Peyer's patch (tissue), 4 donors: ENCODE measurements at regions not wholly inside any gene's neighbourhood (a gene's known extent, or its start where the extent isn't known, plus 50 kb on each side); places are given as distances from the start of the nearest gene placed in this dataset.

Source experiments
- DNase-seq, 3 donors: peaks; one replicate each; pipeline ENCODE4 v3.0.0-alpha.2; 2017 to 2019
- H3K27ac ChIP-seq, 4 donors: fragments of 200-600 bp; sonication (generic); one replicate each; pipeline ENCODE4 v1.5.1; 2016 to 2019
- H3K27me3 ChIP-seq, 2 donors: fragments of 200-600 bp; sonication (generic); one replicate each; pipeline ENCODE4 v1.5.1; 2019
- H3K36me3 ChIP-seq, 3 donors: fragments of 200-600 bp; sonication (generic); one replicate each; pipeline ENCODE4 v1.5.1; 2016 to 2019
- H3K4me1 ChIP-seq, 4 donors: fragments of 200-600 bp; sonication (generic); one replicate each; pipeline ENCODE4 v1.5.1; 2016 to 2019
- H3K4me3 ChIP-seq, 4 donors: fragments of 200-600 bp; sonication (generic); 1 replicate in 3 of 4; 2 replicates in 1 of 4; pipeline ENCODE4 v1.5.1; 2016 to 2019; ENCODE audit warnings: mild to moderate bottlenecking in 1 of 4
- H3K9me3 ChIP-seq, 4 donors: fragments of 200-600 bp; sonication (generic); one replicate each; pipeline ENCODE4 v1.5.1; 2016 to 2019; ENCODE audit warnings: mild to moderate bottlenecking in 1 of 4
- CTCF ChIP-seq, 6 experiments: fragments of 450-650 bp in 4 of 6; fragments of 200-600 bp in 2 of 6; sonication (generic) in 1 of 6; IDR thresholded peaks; one replicate each; pipeline ENCODE4 v1.5.1; 2017 to 2019; ENCODE audit warnings: antibody characterized with exemption in 6 of 6, mild to moderate bottlenecking in 3 of 6, moderate library complexity in 1 of 6
- POLR2A ChIP-seq, 2 donors: fragments of 450-650 bp; IDR thresholded peaks; one replicate each; pipeline ENCODE4 v1.5.1; 2017; ENCODE audit warnings: antibody characterized with exemption in 2 of 2, mild to moderate bottlenecking in 2 of 2, moderate library complexity in 2 of 2

- H3K9me3 ChIP-seq: no peaks in the 10 kb centered on the region
- H3K36me3 ChIP-seq: no peaks in the 10 kb centered on the region
- no peak overlapping the region for H3K27ac ChIP-seq
- no peak overlapping the region for H3K4me3 ChIP-seq
- H3K4me1 ChIP-seq: no peaks in the 10 kb centered on the region
- no peak for TF ChIP-seq POLR2A (IDR thresholded peaks at IDR 0.05)
- TF ChIP-seq CTCF (IDR thresholded peaks at IDR 0.05): no peak
- no peaks in the 10 kb centered on the region for H3K27me3 ChIP-seq
- no peak for DNase-seq
Measured at GRCh38 chr3:127486321-127486944, 104.1 kb downstream of the TPRA1 start.

GRCh38 chr3:127485396-127486170 is 105.0 kb downstream of the TPRA1 start:
- H3K27me3 ChIP-seq: no peaks in the 10 kb centered on the region
- H3K4me1 ChIP-seq: no peaks in the 10 kb centered on the region
- no peak for TF ChIP-seq POLR2A (IDR thresholded peaks at IDR 0.05)
- TF ChIP-seq CTCF (IDR thresholded peaks at IDR 0.05): no peak
- H3K4me3 ChIP-seq: no peak overlapping the region
- DNase-seq: peak in 1 of 3 donors; percentile 33
- no peaks in the 10 kb centered on the region for H3K9me3 ChIP-seq
- no peak overlapping the region for H3K27ac ChIP-seq
- H3K36me3 ChIP-seq: no peaks in the 10 kb centered on the region

- TF ChIP-seq CTCF (IDR thresholded peaks at IDR 0.05) (no peak), POLR2A (IDR thresholded peaks at IDR 0.05) (no peak)
- H3K4me3 ChIP-seq: no peak overlapping the region
- H3K27me3 ChIP-seq: no peaks in the 10 kb centered on the region
- no peaks in the 10 kb centered on the region for H3K36me3 ChIP-seq
- no peaks in the 10 kb centered on the region for H3K9me3 ChIP-seq
- no peak overlapping the region for H3K27ac ChIP-seq
- peak in 1 of 3 donors; percentile 10 for DNase-seq
- H3K4me1 ChIP-seq: no peaks in the 10 kb centered on the region
Measured at GRCh38 chr3:127484601-127485388, 105.7 kb downstream of the TPRA1 start.

GRCh38 chr3:127483902-127484591 is 106.5 kb downstream of the TPRA1 start:
- Histone ChIP-seq H3K9me3 (no peaks in the 10 kb centered on the region), H3K36me3 (no peaks in the 10 kb centered on the region), H3K4me1 (no peaks in the 10 kb centered on the region), H3K4me3 (no peak overlapping the region), H3K27me3 (no peaks in the 10 kb centered on the region), H3K27ac (no peak overlapping the region)
- no peak for TF ChIP-seq CTCF (IDR thresholded peaks at IDR 0.05)
- TF ChIP-seq POLR2A (IDR thresholded peaks at IDR 0.05): no peak
- DNase-seq: peak in 1 of 3 donors; percentile 19

- H3K27ac ChIP-seq: no peak overlapping the region
- TF ChIP-seq CTCF (IDR thresholded peaks at IDR 0.05) (no peak), POLR2A (IDR thresholded peaks at IDR 0.05) (no peak)
- no peaks in the 10 kb centered on the region for H3K9me3 ChIP-seq
- no peak overlapping the region for H3K4me3 ChIP-seq
- peak in 1 of 3 donors; percentile 17 for DNase-seq
- no peaks in the 10 kb centered on the region for H3K4me1 ChIP-seq
- no peaks in the 10 kb centered on the region for H3K27me3 ChIP-seq
- H3K36me3 ChIP-seq: no peaks in the 10 kb centered on the region
Measured at GRCh38 chr3:127483005-127483641, 107.4 kb downstream of the TPRA1 start.
